Fibroblast of pulmonary artery (primary cell): ENCODE measurements at regions not wholly inside any gene's neighbourhood (a gene's known extent, or its start where the extent isn't known, plus 50 kb on each side); places are given as distances from the start of the nearest gene placed in this dataset.

Source experiments
- DNase-seq: peaks from one replicate; pipeline ENCODE4 v3.0.0-alpha.2; 2010; ENCODE audit warnings: low read depth
- H3K4me3 ChIP-seq: replicated peaks from 2 replicates; pipeline ENCODE4 v1.5.1; 2011; ENCODE audit warnings: low read depth, mild to moderate bottlenecking, control low read depth, low read length, moderate library complexity
- CTCF ChIP-seq: IDR thresholded peaks from 2 replicates; pipeline ENCODE4 v1.5.1; 2011; ENCODE audit warnings: mild to moderate bottlenecking, control low read depth, low read length, inconsistent platforms; ENCODE audit errors: missing control alignments

GRCh38 chr7:123401295-123401694 is 133.1 kb downstream of the IQUB start:
- no peak for DNase-seq
- no peak overlapping the region for H3K4me3 ChIP-seq
- TF ChIP-seq CTCF = no peak

- no peak for DNase-seq
- H3K4me3 ChIP-seq = no peak overlapping the region
- TF ChIP-seq CTCF = no peak
These were observed 134.2 kb downstream of the IQUB start for GRCh38 chr7:123400196-123400595.

- no peak for DNase-seq
- H3K4me3 ChIP-seq = no peak overlapping the region
- TF ChIP-seq CTCF = no peak
These were observed 135.5 kb downstream of the IQUB start for GRCh38 chr7:123398921-123399320.

- H3K4me3 ChIP-seq = no peak overlapping the region
- TF ChIP-seq CTCF = no peak
- DNase-seq = no peak
These were observed 136.6 kb downstream of the IQUB start for GRCh38 chr7:123397746-123398338.

- TF ChIP-seq CTCF = no peak
- no peak overlapping the region for H3K4me3 ChIP-seq
- DNase-seq = no peak
These were observed 140.8 kb downstream of the IQUB start for GRCh38 chr7:123393623-123394022.

GRCh38 chr7:123372368-123372767 is 162.0 kb downstream of the IQUB start:
- no peak overlapping the region for H3K4me3 ChIP-seq
- TF ChIP-seq CTCF = no peak
- peak; percentile 40 for DNase-seq

- H3K4me3 ChIP-seq = no peak overlapping the region
- peak; percentile 75 for DNase-seq
- peak; percentile 83 for TF ChIP-seq CTCF
These were observed 166.8 kb downstream of the IQUB start for GRCh38 chr7:123367484-123368122.
